ENCODE measurements at regions not wholly inside any gene's neighbourhood (a gene's known extent, or its start where the extent isn't known, plus 50 kb on each side); places are given as distances from the start of the nearest gene placed in this dataset.
"Not testable (repeated sequence)": the region's sequence is repeated elsewhere in the genome, so short reads cannot be mapped to it uniquely, and the experiment has no call there.

GRCh38 chr10:28449926-28450325 lies 83.0 kb upstream of the WAC start:
- DNase-seq (ENCODE audit: low read depth) = no peak

GRCh38 chr10:28453926-28454325 lies 79.0 kb upstream of the WAC start:
- H3K4me3 ChIP-seq (ENCODE audit: control insufficient read depth, low read depth, low read length) = no peak overlapping the region
- TF ChIP-seq CTCF (conservative IDR thresholded peaks at IDR 0.05; ENCODE audit: control insufficient read depth, insufficient read depth, low read depth, low read length) = no peak
- DNase-seq (ENCODE audit: low read depth) = no peak

More at GRCh38 chr10:28449926-28450325, 83.0 kb upstream of the WAC start:
- TF ChIP-seq CTCF (conservative IDR thresholded peaks at IDR 0.05; ENCODE audit: control insufficient read depth, insufficient read depth, low read depth, low read length) = no peak
- no peak overlapping the region for H3K4me3 ChIP-seq (ENCODE audit: control insufficient read depth, low read depth, low read length)

GRCh38 chr10:28457110-28457509 lies 75.8 kb upstream of the WAC start:
- no peak overlapping the region for H3K4me3 ChIP-seq (ENCODE audit: control insufficient read depth, low read depth, low read length)
- DNase-seq (ENCODE audit: low read depth) = no peak
- no peak for TF ChIP-seq CTCF (conservative IDR thresholded peaks at IDR 0.05; ENCODE audit: control insufficient read depth, insufficient read depth, low read depth, low read length)

- H3K4me3 ChIP-seq (ENCODE audit: control insufficient read depth, low read depth, low read length); DNase-seq (ENCODE audit: low read depth): not testable (repeated sequence)
These were observed 75.0 kb upstream of the WAC start for GRCh38 chr10:28457873-28458272.

DNA sequence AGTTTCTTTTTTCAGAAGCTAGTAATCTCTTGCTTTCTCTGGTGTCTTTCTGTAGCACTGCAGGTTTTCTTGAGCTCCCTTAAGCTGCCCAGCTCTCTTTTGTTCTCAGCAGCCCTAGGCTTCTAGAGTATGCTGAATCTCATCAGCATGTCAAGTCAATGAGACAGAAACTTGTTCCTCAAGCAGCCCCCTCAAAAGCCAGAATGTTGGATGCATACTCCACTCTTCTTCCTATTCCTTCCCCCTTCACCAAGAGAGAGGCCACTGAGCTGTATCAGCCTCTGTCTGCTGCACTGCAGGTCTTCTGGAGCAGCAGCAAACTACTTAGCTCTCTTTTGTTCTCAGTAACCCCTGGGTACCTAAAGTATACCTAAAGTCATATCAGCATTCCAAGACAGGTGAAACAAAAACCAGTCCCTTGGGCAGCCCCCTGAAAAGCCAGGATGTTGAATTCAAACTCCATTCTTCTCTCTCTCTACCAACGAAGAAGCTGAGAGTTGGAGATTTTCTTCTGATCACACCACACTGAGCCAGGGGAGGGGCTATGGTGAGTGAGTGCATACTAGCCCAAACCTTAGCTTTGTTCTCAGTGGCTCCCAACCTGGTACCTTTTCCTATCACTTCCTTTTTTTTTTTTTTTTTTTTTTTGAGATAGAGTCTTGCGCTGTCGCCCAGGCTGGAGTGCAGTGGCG lies 73.3 kb upstream of the WAC start:
- DNase-seq (ENCODE audit: low read depth) = no peak
- TF ChIP-seq CTCF (conservative IDR thresholded peaks at IDR 0.05; ENCODE audit: control insufficient read depth, insufficient read depth, low read depth, low read length) = no peak
- no peak overlapping the region for H3K4me3 ChIP-seq (ENCODE audit: control insufficient read depth, low read depth, low read length)

- TF ChIP-seq CTCF (conservative IDR thresholded peaks at IDR 0.05; ENCODE audit: control insufficient read depth, insufficient read depth, low read depth, low read length) = no peak
- DNase-seq (ENCODE audit: low read depth) = no peak
- no peak overlapping the region for H3K4me3 ChIP-seq (ENCODE audit: control insufficient read depth, low read depth, low read length)
These were observed 69.8 kb upstream of the WAC start for GRCh38 chr10:28463141-28463540.

- TF ChIP-seq CTCF (conservative IDR thresholded peaks at IDR 0.05; ENCODE audit: control insufficient read depth, insufficient read depth, low read depth, low read length) = no peak
- no peak for DNase-seq (ENCODE audit: low read depth)
- no peak overlapping the region for H3K4me3 ChIP-seq (ENCODE audit: control insufficient read depth, low read depth, low read length)
These were observed 69.1 kb upstream of the WAC start for GRCh38 chr10:28463676-28464395.

Data from fibroblast of mammary gland (primary cell).